ENCODE measurements at regions not wholly inside any gene's neighbourhood (a gene's known extent, or its start where the extent isn't known, plus 50 kb on each side); places are given as distances from the start of the nearest gene placed in this dataset.
"Not testable (repeated sequence)": the region's sequence is repeated elsewhere in the genome, so short reads cannot be mapped to it uniquely, and the experiment has no call there.

- no peak for TF ChIP-seq CTCF (IDR thresholded peaks at IDR 0.05; ENCODE audit: partially characterized antibody, unreplicated experiment)
- no peak for DNase-seq
- no peaks in the 10 kb centered on the region for H3K27me3 Mint-ChIP-seq (ENCODE audit: unreplicated experiment)
- H3K4me3 Mint-ChIP-seq (ENCODE audit: unreplicated experiment), result no peak overlapping the region
- H3K36me3 Mint-ChIP-seq (ENCODE audit: unreplicated experiment), result no peaks in the 10 kb centered on the region
- H3K4me1 Mint-ChIP-seq (ENCODE audit: low read depth, unreplicated experiment), result no peaks in the 10 kb centered on the region
- H3K27ac Mint-ChIP-seq (ENCODE audit: unreplicated experiment), result no peak overlapping the region
- H3K9me3 Mint-ChIP-seq (ENCODE audit: unreplicated experiment), result no peaks in the 10 kb centered on the region
These were observed 91.3 kb upstream of the ANK3 start for GRCh38 chr10:60480865-60481563.

GRCh38 chr10:60479305-60480020 lies 89.8 kb upstream of the ANK3 start:
- no peak overlapping the region for H3K4me3 Mint-ChIP-seq (ENCODE audit: unreplicated experiment)
- no peaks in the 10 kb centered on the region for H3K27me3 Mint-ChIP-seq (ENCODE audit: unreplicated experiment)
- no peak overlapping the region for H3K27ac Mint-ChIP-seq (ENCODE audit: unreplicated experiment)
- H3K4me1 Mint-ChIP-seq (ENCODE audit: low read depth, unreplicated experiment), result peaks cover 7% of the 10 kb centered on the region
- no peaks in the 10 kb centered on the region for H3K36me3 Mint-ChIP-seq (ENCODE audit: unreplicated experiment)
- no peak for DNase-seq
- no peaks in the 10 kb centered on the region for H3K9me3 Mint-ChIP-seq (ENCODE audit: unreplicated experiment)
- no peak for TF ChIP-seq CTCF (IDR thresholded peaks at IDR 0.05; ENCODE audit: partially characterized antibody, unreplicated experiment)

GRCh38 chr10:60476451-60476850 lies 86.8 kb upstream of the ANK3 start:
- H3K27ac Mint-ChIP-seq (ENCODE audit: unreplicated experiment), result no peak overlapping the region
- H3K4me1 Mint-ChIP-seq (ENCODE audit: low read depth, unreplicated experiment), result peaks cover 7% of the 10 kb centered on the region
- TF ChIP-seq CTCF (IDR thresholded peaks at IDR 0.05; ENCODE audit: partially characterized antibody, unreplicated experiment), result no peak
- no peaks in the 10 kb centered on the region for H3K36me3 Mint-ChIP-seq (ENCODE audit: unreplicated experiment)
- H3K4me3 Mint-ChIP-seq (ENCODE audit: unreplicated experiment), result no peak overlapping the region
- no peaks in the 10 kb centered on the region for H3K27me3 Mint-ChIP-seq (ENCODE audit: unreplicated experiment)
- H3K9me3 Mint-ChIP-seq (ENCODE audit: unreplicated experiment), result no peaks in the 10 kb centered on the region
- DNase-seq, result no peak

GRCh38 chr10:60473557-60473956 lies 83.9 kb upstream of the ANK3 start:
- no peak overlapping the region for H3K4me3 Mint-ChIP-seq (ENCODE audit: unreplicated experiment)
- H3K27ac Mint-ChIP-seq (ENCODE audit: unreplicated experiment), result no peak overlapping the region
- peaks cover 7% of the 10 kb centered on the region for H3K4me1 Mint-ChIP-seq (ENCODE audit: low read depth, unreplicated experiment)
- H3K36me3 Mint-ChIP-seq (ENCODE audit: unreplicated experiment), result no peaks in the 10 kb centered on the region
- no peaks in the 10 kb centered on the region for H3K27me3 Mint-ChIP-seq (ENCODE audit: unreplicated experiment)
- TF ChIP-seq CTCF (IDR thresholded peaks at IDR 0.05; ENCODE audit: partially characterized antibody, unreplicated experiment), result no peak
- no peak for DNase-seq
- no peaks in the 10 kb centered on the region for H3K9me3 Mint-ChIP-seq (ENCODE audit: unreplicated experiment)

GRCh38 chr10:60470091-60470490 lies 80.4 kb upstream of the ANK3 start:
- no peak overlapping the region for H3K4me3 Mint-ChIP-seq (ENCODE audit: unreplicated experiment)
- H3K27ac Mint-ChIP-seq (ENCODE audit: unreplicated experiment), result no peak overlapping the region
- H3K27me3 Mint-ChIP-seq (ENCODE audit: unreplicated experiment), result no peaks in the 10 kb centered on the region
- TF ChIP-seq CTCF (IDR thresholded peaks at IDR 0.05; ENCODE audit: partially characterized antibody, unreplicated experiment), result no peak
- H3K4me1 Mint-ChIP-seq (ENCODE audit: low read depth, unreplicated experiment), result no peaks in the 10 kb centered on the region
- no peaks in the 10 kb centered on the region for H3K9me3 Mint-ChIP-seq (ENCODE audit: unreplicated experiment)
- no peaks in the 10 kb centered on the region for H3K36me3 Mint-ChIP-seq (ENCODE audit: unreplicated experiment)
- no peak for DNase-seq

- H3K4me1 Mint-ChIP-seq (ENCODE audit: low read depth, unreplicated experiment); DNase-seq; H3K27me3 Mint-ChIP-seq (ENCODE audit: unreplicated experiment); H3K27ac Mint-ChIP-seq (ENCODE audit: unreplicated experiment); H3K36me3 Mint-ChIP-seq (ENCODE audit: unreplicated experiment); H3K4me3 Mint-ChIP-seq (ENCODE audit: unreplicated experiment); H3K9me3 Mint-ChIP-seq (ENCODE audit: unreplicated experiment): not testable (repeated sequence)
These were observed 79.5 kb upstream of the ANK3 start for GRCh38 chr10:60469147-60469546.
